Activated CD4-positive, alpha-beta memory T cell treated with anti-CD3 and anti-CD28 coated beads, Interleukin-2, amount 10 ng/mL, durations not matched to agents 7 days and 5 days (primary cell): ENCODE measurements at regions not wholly inside any gene's neighbourhood (a gene's known extent, or its start where the extent isn't known, plus 50 kb on each side); places are given as distances from the start of the nearest gene placed in this dataset.

Experiments used
- CTCF ChIA-PET: fragments of 350-600 bp; sonication (Branson Sonifier 250); formaldehyde crosslinking; loops from one replicate; lab custom pipeline; 2021; ENCODE audit warnings: antibody characterized with exemption, inconsistent platforms; lab: Charles Lee
- POLR2A ChIA-PET: fragments of 350-600 bp; sonication (Branson Sonifier 250); formaldehyde crosslinking; loops from one replicate; lab custom pipeline; 2021; ENCODE audit warnings: antibody characterized with exemption; lab: Charles Lee
- DNase-seq: peaks from one replicate; pipeline ENCODE4 v3.0.0-alpha.2; 2020
- H3K27ac Mint-ChIP-seq: one replicate; pipeline ENCODE4 v1.8.0; 2021; ENCODE audit warnings: mild to moderate bottlenecking, mixed read lengths
- H3K27me3 Mint-ChIP-seq: one replicate; pipeline ENCODE4 v1.8.0; 2021; ENCODE audit warnings: mixed read lengths
- H3K36me3 Mint-ChIP-seq: one replicate; pipeline ENCODE4 v1.8.0; 2021; ENCODE audit warnings: low read depth, mixed read lengths
- H3K4me1 Mint-ChIP-seq: one replicate; pipeline ENCODE4 v1.8.0; 2021; ENCODE audit warnings: mixed read lengths
- H3K4me3 Mint-ChIP-seq: one replicate; pipeline ENCODE4 v1.8.0; 2021; ENCODE audit warnings: mild to moderate bottlenecking, mixed read lengths
- H3K9me3 Mint-ChIP-seq: one replicate; pipeline ENCODE4 v1.8.0; 2021; ENCODE audit warnings: mixed read lengths

DNA sequence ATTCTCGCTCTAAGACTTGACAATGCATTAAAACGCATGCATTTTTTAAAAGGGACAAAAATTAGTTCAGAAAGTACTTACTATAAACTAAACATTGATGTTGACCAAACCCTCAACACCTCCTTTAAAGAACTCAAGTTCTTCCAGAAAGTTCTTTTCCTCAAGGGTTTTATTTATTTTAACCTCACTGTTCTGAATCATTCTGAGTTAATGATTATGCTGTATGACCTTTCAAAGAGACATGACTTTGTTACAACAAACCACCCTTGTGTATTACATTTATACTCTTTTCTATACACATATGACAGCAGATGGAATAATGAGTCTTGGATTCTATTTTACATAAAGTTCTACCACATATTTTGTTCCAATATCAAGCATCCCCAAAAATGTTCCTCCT lies 139.8 kb upstream of the CCDC150 start:
- peaks cover 16% of the 10 kb centered on the region for H3K27me3 Mint-ChIP-seq
- POLR2A ChIA-PET, result no interaction called here
- no peak overlapping the region for H3K27ac Mint-ChIP-seq

GRCh38 chr2:196500686-196501431 lies 138.7 kb upstream of the CCDC150 start:
- Mint-ChIP-seq H3K4me1 (peaks cover 2% of the 10 kb centered on the region), H3K9me3 (peaks cover 8% of the 10 kb centered on the region), H3K36me3 (no peaks in the 10 kb centered on the region), H3K27ac (no peak overlapping the region), H3K4me3 (no peak overlapping the region), H3K27me3 (peaks cover 17% of the 10 kb centered on the region)
- CTCF ChIA-PET, result no interaction called here
- POLR2A ChIA-PET, result no interaction called here
- no peak for DNase-seq

More for the DNA sequence above, 139.8 kb upstream of the CCDC150 start:
- H3K9me3 Mint-ChIP-seq, result peaks cover 8% of the 10 kb centered on the region
- CTCF ChIA-PET, result no interaction called here
- DNase-seq, result no peak
- H3K4me3 Mint-ChIP-seq, result no peak overlapping the region
- no peaks in the 10 kb centered on the region for H3K4me1 Mint-ChIP-seq
- no peaks in the 10 kb centered on the region for H3K36me3 Mint-ChIP-seq

GRCh38 chr2:196501836-196502235 lies 137.7 kb upstream of the CCDC150 start:
- Mint-ChIP-seq H3K36me3 (no peaks in the 10 kb centered on the region), H3K9me3 (peaks cover 8% of the 10 kb centered on the region), H3K4me1 (peaks cover 3% of the 10 kb centered on the region), H3K27ac (no peak overlapping the region), H3K27me3 (peaks cover 18% of the 10 kb centered on the region), H3K4me3 (no peak overlapping the region)
- CTCF ChIA-PET, result no interaction called here
- POLR2A ChIA-PET, result no interaction called here
- DNase-seq, result no peak

DNA sequence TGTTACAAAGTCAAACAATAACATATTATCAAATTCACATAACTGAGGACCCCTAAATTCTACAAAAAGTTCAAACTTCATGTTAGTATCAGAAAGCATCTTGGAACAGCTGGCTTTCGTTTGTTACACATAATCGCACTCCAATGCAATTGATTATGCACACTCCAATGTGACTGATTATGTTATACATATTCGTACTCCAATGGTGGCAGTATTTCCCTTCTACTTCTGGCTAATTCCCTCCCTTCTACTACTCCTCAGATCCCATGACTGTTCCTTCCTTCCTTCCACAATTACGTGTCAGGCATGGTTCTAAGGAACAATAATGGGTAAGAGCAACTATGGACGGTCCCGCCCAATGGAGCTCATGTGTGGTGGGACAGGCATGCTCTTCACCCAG lies 137.1 kb upstream of the CCDC150 start:
- peaks cover 3% of the 10 kb centered on the region for H3K4me1 Mint-ChIP-seq
- no peak for DNase-seq
- ChIA-PET POLR2A (no interaction called here), CTCF (no interaction called here)
- no peak overlapping the region for H3K4me3 Mint-ChIP-seq
- peaks cover 8% of the 10 kb centered on the region for H3K9me3 Mint-ChIP-seq
- H3K27ac Mint-ChIP-seq, result no peak overlapping the region
- H3K36me3 Mint-ChIP-seq, result no peaks in the 10 kb centered on the region
- peaks cover 18% of the 10 kb centered on the region for H3K27me3 Mint-ChIP-seq

DNA sequence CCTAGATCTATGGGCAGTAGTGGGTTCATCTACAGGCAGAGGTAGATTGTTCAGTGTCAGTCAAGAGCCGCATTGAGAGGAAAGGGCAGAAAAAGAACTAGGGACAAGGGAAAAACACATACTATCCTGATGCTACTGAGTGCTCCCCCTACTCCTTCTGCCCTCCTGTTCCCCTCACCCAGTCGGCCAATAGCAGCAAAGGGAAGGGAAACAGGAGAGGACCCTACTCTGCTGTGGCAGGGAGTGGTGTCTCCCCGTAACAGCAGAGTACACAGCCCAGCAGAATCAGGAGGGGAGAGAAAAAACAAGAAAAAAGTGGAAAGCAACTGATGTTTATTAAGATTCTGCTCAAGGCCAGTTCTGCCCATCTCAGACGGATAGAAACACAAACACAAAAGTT lies 136.1 kb upstream of the CCDC150 start:
- ChIA-PET CTCF (no interaction called here), POLR2A (no interaction called here)
- DNase-seq, result no peak
- peaks cover 8% of the 10 kb centered on the region for H3K9me3 Mint-ChIP-seq
- no peak overlapping the region for H3K4me3 Mint-ChIP-seq
- no peaks in the 10 kb centered on the region for H3K36me3 Mint-ChIP-seq
- H3K27ac Mint-ChIP-seq, result no peak overlapping the region
- H3K27me3 Mint-ChIP-seq, result peaks cover 18% of the 10 kb centered on the region
- H3K4me1 Mint-ChIP-seq, result peaks cover 3% of the 10 kb centered on the region

- Mint-ChIP-seq H3K9me3 (peaks cover 2% of the 10 kb centered on the region), H3K36me3 (no peaks in the 10 kb centered on the region), H3K4me1 (peaks cover 3% of the 10 kb centered on the region), H3K4me3 (no peak overlapping the region), H3K27ac (no peak overlapping the region), H3K27me3 (peaks cover 20% of the 10 kb centered on the region)
- ChIA-PET POLR2A (no interaction called here), CTCF (interaction anchor here (0.6 kb wide), 1 partner anchor 212 kb away, joined by 4 read pairs; no protein-coding TSS in a partner anchor)
- no peak for DNase-seq
Measured at GRCh38 chr2:196504788-196505187, 134.7 kb upstream of the CCDC150 start.

GRCh38 chr2:196510246-196510645 lies 129.3 kb upstream of the CCDC150 start:
- ChIA-PET CTCF (no interaction called here), POLR2A (no interaction called here)
- no peak overlapping the region for H3K27ac Mint-ChIP-seq
- no peaks in the 10 kb centered on the region for H3K9me3 Mint-ChIP-seq
- no peaks in the 10 kb centered on the region for H3K36me3 Mint-ChIP-seq
- peaks cover 15% of the 10 kb centered on the region for H3K27me3 Mint-ChIP-seq
- H3K4me1 Mint-ChIP-seq, result peaks cover 3% of the 10 kb centered on the region
- no peak for DNase-seq
- H3K4me3 Mint-ChIP-seq, result no peak overlapping the region

DNA sequence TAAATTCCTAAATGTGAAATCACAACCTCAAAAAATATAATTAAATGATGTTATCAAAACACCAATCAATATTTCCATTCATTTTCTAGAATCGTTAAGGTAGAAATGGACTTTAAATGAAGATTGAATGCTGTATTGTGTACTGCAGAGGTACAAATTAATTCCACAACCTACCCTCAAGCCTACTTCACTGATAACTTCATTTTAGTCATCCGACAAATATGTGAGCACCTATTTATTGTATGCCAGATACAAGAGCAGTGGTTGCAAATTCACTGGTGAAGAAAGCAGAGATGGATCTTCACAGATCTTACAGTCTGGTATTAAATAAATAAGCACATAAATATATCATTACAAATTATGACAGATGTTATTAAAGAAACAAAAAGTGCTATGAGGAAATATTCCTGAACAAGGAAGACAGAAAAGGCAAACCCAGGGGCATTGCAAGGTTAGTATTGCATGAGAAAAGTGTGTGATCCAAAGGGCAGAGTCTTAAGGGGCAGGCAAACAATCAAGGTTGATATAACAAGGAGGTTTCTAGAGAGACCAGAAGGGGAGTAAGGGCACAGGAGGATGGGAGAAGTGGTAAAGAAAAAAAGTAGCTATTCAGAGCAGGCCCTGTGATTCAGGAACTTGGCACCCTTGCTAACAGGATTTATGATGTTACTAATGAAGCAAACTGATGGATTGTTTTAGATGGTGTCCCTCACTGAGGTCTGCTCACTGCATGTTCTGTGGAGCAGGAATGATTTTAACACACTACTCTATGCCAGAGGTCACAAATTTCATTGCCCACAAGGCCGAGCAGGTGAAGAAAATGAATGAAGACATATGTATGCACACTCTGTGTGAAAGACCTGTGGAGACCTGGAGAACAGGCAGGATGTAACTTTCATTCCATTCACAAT lies 128.0 kb upstream of the CCDC150 start:
- no peak for DNase-seq
- peaks cover 13% of the 10 kb centered on the region for H3K27me3 Mint-ChIP-seq
- no peaks in the 10 kb centered on the region for H3K36me3 Mint-ChIP-seq
- no peak overlapping the region for H3K27ac Mint-ChIP-seq
- no peaks in the 10 kb centered on the region for H3K4me1 Mint-ChIP-seq
- no peak overlapping the region for H3K4me3 Mint-ChIP-seq
- H3K9me3 Mint-ChIP-seq, result no peaks in the 10 kb centered on the region
- POLR2A ChIA-PET, result no interaction called here
- CTCF ChIA-PET, result no interaction called here

- no peak overlapping the region for H3K4me3 Mint-ChIP-seq
- ChIA-PET CTCF (no interaction called here), POLR2A (no interaction called here)
- no peak overlapping the region for H3K27ac Mint-ChIP-seq
- H3K27me3 Mint-ChIP-seq, result peaks cover 16% of the 10 kb centered on the region
- no peak for DNase-seq
- H3K4me1 Mint-ChIP-seq, result no peaks in the 10 kb centered on the region
- no peaks in the 10 kb centered on the region for H3K9me3 Mint-ChIP-seq
- H3K36me3 Mint-ChIP-seq, result no peaks in the 10 kb centered on the region
Measured at GRCh38 chr2:196513796-196514526, 125.6 kb upstream of the CCDC150 start.

GRCh38 chr2:196514641-196515040 lies 124.9 kb upstream of the CCDC150 start:
- Mint-ChIP-seq H3K27me3 (peaks cover 17% of the 10 kb centered on the region), H3K4me1 (no peaks in the 10 kb centered on the region), H3K27ac (no peak overlapping the region), H3K4me3 (no peak overlapping the region), H3K9me3 (no peaks in the 10 kb centered on the region), H3K36me3 (no peaks in the 10 kb centered on the region)
- no peak for DNase-seq
- CTCF ChIA-PET, result no interaction called here
- POLR2A ChIA-PET, result no interaction called here

DNA sequence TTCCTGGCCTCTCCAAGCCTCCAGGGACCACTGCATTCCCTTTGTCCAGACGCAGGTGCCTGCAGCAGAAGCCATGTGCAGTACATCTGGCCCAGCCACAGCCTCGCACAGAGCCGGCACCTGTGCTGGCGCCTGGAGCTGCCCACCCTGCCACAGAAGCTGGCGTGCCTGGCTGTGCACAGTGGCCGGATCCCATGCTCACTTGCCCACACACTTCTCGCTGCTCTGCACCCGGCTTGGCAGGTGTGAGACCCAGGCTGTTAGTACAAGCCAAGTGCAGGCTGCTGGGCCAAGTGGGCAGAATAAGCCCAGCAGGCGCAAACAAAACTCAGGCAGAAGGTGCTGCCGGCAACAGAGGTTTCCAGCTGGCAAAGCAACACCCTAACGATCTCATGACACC lies 124.5 kb upstream of the CCDC150 start:
- Mint-ChIP-seq H3K27ac (no peak overlapping the region), H3K9me3 (no peaks in the 10 kb centered on the region), H3K36me3 (no peaks in the 10 kb centered on the region), H3K27me3 (peaks cover 21% of the 10 kb centered on the region), H3K4me3 (no peak overlapping the region), H3K4me1 (no peaks in the 10 kb centered on the region)
- ChIA-PET POLR2A (no interaction called here), CTCF (no interaction called here)
- DNase-seq, result no peak

GRCh38 chr2:196515608-196516007 lies 123.9 kb upstream of the CCDC150 start:
- DNase-seq, result no peak
- ChIA-PET CTCF (no interaction called here), POLR2A (no interaction called here)
- Mint-ChIP-seq H3K4me3 (no peak overlapping the region), H3K4me1 (no peaks in the 10 kb centered on the region), H3K27ac (no peak overlapping the region), H3K9me3 (no peaks in the 10 kb centered on the region), H3K27me3 (peaks cover 22% of the 10 kb centered on the region), H3K36me3 (no peaks in the 10 kb centered on the region)

DNA sequence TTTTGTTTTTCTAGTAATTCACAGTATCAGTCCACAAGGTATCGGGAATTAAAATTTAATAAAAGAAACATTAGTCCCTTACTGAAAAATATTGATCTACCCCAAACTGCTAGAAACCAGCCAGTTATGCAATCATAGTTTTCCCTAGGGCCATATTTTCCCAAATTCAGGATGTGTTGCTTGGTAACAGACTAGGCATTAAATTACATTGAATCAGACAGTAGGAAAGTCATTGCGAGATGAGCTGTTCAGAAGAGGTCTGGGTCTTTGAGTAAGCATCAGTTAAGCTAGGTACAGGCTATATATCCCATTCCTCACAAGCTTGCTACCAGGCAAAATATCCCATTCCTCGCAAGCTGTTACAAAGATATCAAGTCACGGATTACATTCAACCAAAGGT lies 123.0 kb upstream of the CCDC150 start:
- no peaks in the 10 kb centered on the region for H3K9me3 Mint-ChIP-seq
- H3K4me3 Mint-ChIP-seq, result no peak overlapping the region
- H3K4me1 Mint-ChIP-seq, result no peaks in the 10 kb centered on the region
- no peaks in the 10 kb centered on the region for H3K36me3 Mint-ChIP-seq
- no peak overlapping the region for H3K27ac Mint-ChIP-seq
- peaks cover 22% of the 10 kb centered on the region for H3K27me3 Mint-ChIP-seq
- DNase-seq, result no peak
- ChIA-PET POLR2A (no interaction called here), CTCF (no interaction called here)
